ENCODE measurements at regions not wholly inside any gene's neighbourhood (a gene's known extent, or its start where the extent isn't known, plus 50 kb on each side); places are given as distances from the start of the nearest gene placed in this dataset.

- H3K27ac Mint-ChIP-seq = no peak overlapping the region
These were observed 91.2 kb upstream of the PRR16 start for GRCh38 chr5:120372899-120373298.

DNA sequence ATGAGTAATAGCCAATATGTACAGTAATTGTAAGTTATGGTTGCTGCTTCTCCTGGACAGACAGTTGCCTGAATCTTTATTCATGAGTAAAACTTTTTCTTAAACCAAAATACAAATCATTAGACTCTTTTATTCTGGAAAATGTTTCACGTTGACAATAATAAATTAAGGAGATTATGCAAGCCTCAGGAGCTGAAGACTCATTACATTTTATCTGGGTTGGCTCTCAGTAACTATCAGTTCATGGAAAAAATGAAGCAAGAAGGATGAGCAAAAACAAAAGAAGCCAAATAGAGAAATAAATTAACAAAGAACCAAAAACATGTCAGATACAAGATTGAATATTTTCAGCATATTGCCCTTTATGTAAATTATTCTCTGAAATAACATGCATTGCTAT lies 88.9 kb upstream of the PRR16 start:
- DNase-seq = no peak
- H3K4me1 Mint-ChIP-seq (ENCODE audit: low read depth) = no peaks in the 10 kb centered on the region
- intact Hi-C loops (cut with micrococcal nuclease) = no loop called here
- H3K9me3 Mint-ChIP-seq = peaks cover 16% of the 10 kb centered on the region
- H3K36me3 Mint-ChIP-seq = no peaks in the 10 kb centered on the region
- ChIA-PET CTCF (interaction anchor here (0.5 kb wide), 1 partner anchor 130 kb away, joined by 3 read pairs; no protein-coding TSS in a partner anchor), POLR2A (no interaction called here)
- H3K27ac Mint-ChIP-seq = no peak overlapping the region
- no peaks in the 10 kb centered on the region for H3K27me3 Mint-ChIP-seq
- H3K4me3 Mint-ChIP-seq = no peak overlapping the region

More at GRCh38 chr5:120372899-120373298, 91.2 kb upstream of the PRR16 start:
- Mint-ChIP-seq H3K36me3 (no peaks in the 10 kb centered on the region), H3K9me3 (peaks cover 4% of the 10 kb centered on the region), H3K27me3 (no peaks in the 10 kb centered on the region), H3K4me1 (ENCODE audit: low read depth) (no peaks in the 10 kb centered on the region), H3K4me3 (no peak overlapping the region)
- POLR2A ChIA-PET = no interaction called here
- intact Hi-C loops (cut with micrococcal nuclease) = no loop called here
- DNase-seq = no peak
- CTCF ChIA-PET = no interaction called here

DNA sequence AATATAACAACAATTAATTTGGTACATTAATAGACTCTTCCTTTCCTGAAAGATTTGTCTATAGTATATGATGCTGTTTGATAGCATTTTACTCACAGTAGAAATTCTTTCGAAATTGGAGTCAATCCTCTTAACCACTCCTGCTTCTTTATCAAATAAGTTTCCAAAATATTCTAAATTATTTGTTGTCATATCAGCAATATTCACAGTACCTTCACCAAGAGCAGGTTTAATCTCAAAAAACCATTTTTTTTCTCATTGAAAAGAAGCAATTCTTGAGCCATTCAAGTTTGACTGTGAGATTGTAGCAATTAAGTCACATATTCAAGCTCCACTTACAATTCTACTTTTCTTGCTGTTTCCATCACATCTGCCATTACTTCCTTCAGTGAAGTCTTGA lies 83.5 kb upstream of the PRR16 start:
- POLR2A ChIA-PET = no interaction called here
- Mint-ChIP-seq H3K36me3 (no peaks in the 10 kb centered on the region), H3K27me3 (no peaks in the 10 kb centered on the region), H3K9me3 (peaks cover 17% of the 10 kb centered on the region), H3K4me3 (no peak overlapping the region), H3K4me1 (ENCODE audit: low read depth) (no peaks in the 10 kb centered on the region), H3K27ac (no peak overlapping the region)
- DNase-seq = no peak
- intact Hi-C loops (cut with micrococcal nuclease) = no loop called here
- CTCF ChIA-PET = no interaction called here

GRCh38 chr5:120382833-120383232 lies 81.3 kb upstream of the PRR16 start:
- intact Hi-C loops (cut with micrococcal nuclease) = no loop called here

DNA sequence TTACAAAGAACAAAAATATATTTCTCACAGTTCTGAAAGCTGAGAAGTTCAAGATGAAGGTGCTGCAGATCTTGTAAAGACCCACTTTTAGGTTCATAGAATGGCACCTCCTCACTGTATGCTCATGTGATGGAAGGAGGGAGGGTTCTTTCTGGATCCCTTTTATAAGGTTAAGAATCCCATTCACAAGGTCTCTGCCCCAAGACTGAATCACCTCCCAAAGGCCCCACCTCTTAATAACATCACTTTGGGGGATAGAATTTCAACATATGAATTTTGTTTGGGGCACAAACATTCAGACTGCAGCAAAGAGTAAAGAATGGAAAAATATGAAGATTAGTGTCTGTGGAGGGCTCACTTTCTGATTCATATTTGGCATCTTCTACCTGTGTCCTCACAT lies 77.1 kb upstream of the PRR16 start:
- no peaks in the 10 kb centered on the region for H3K27me3 Mint-ChIP-seq
- intact Hi-C loops (cut with micrococcal nuclease) = no loop called here
- H3K27ac Mint-ChIP-seq = no peak overlapping the region
- DNase-seq = no peak
- H3K4me1 Mint-ChIP-seq (ENCODE audit: low read depth) = no peaks in the 10 kb centered on the region
- H3K4me3 Mint-ChIP-seq = no peak overlapping the region
- ChIA-PET CTCF (no interaction called here), POLR2A (no interaction called here)
- no peaks in the 10 kb centered on the region for H3K36me3 Mint-ChIP-seq
- no peaks in the 10 kb centered on the region for H3K9me3 Mint-ChIP-seq

More at GRCh38 chr5:120382833-120383232, 81.3 kb upstream of the PRR16 start:
- Mint-ChIP-seq H3K9me3 (peaks cover 14% of the 10 kb centered on the region), H3K4me1 (ENCODE audit: low read depth) (no peaks in the 10 kb centered on the region), H3K27me3 (no peaks in the 10 kb centered on the region), H3K36me3 (no peaks in the 10 kb centered on the region), H3K4me3 (no peak overlapping the region), H3K27ac (no peak overlapping the region)
- no peak for DNase-seq
- POLR2A ChIA-PET = no interaction called here
- CTCF ChIA-PET = no interaction called here

- H3K4me3 Mint-ChIP-seq = no peak overlapping the region
- intact Hi-C loops (cut with micrococcal nuclease) = no loop called here
- H3K36me3 Mint-ChIP-seq = no peaks in the 10 kb centered on the region
- ChIA-PET CTCF (no interaction called here), POLR2A (no interaction called here)
- DNase-seq = no peak
- H3K9me3 Mint-ChIP-seq = no peaks in the 10 kb centered on the region
- no peak overlapping the region for H3K27ac Mint-ChIP-seq
- H3K4me1 Mint-ChIP-seq (ENCODE audit: low read depth) = no peaks in the 10 kb centered on the region
- H3K27me3 Mint-ChIP-seq = no peaks in the 10 kb centered on the region
These were observed 75.9 kb upstream of the PRR16 start for GRCh38 chr5:120388016-120388781.

- H3K27ac Mint-ChIP-seq = no peak overlapping the region
- no peaks in the 10 kb centered on the region for H3K27me3 Mint-ChIP-seq
- CTCF ChIA-PET = no interaction called here
- H3K9me3 Mint-ChIP-seq = peaks cover 7% of the 10 kb centered on the region
- POLR2A ChIA-PET = no interaction called here
- H3K4me3 Mint-ChIP-seq = no peak overlapping the region
- intact Hi-C loops (cut with micrococcal nuclease) = no loop called here
- no peaks in the 10 kb centered on the region for H3K36me3 Mint-ChIP-seq
- H3K4me1 Mint-ChIP-seq (ENCODE audit: low read depth) = no peaks in the 10 kb centered on the region
- no peak for DNase-seq
These were observed 69.8 kb upstream of the PRR16 start for GRCh38 chr5:120394259-120394658.

GRCh38 chr5:120396186-120396585 lies 67.9 kb upstream of the PRR16 start:
- CTCF ChIA-PET = no interaction called here
- Mint-ChIP-seq H3K27me3 (no peaks in the 10 kb centered on the region), H3K4me3 (no peak overlapping the region), H3K27ac (no peak overlapping the region), H3K36me3 (no peaks in the 10 kb centered on the region), H3K4me1 (ENCODE audit: low read depth) (no peaks in the 10 kb centered on the region), H3K9me3 (peaks cover 7% of the 10 kb centered on the region)
- no peak for DNase-seq
- POLR2A ChIA-PET = no interaction called here
- intact Hi-C loops (cut with micrococcal nuclease) = no loop called here

GRCh38 chr5:120400356-120400755 lies 63.7 kb upstream of the PRR16 start:
- Mint-ChIP-seq H3K9me3 (peaks cover 3% of the 10 kb centered on the region), H3K4me3 (no peak overlapping the region), H3K36me3 (no peaks in the 10 kb centered on the region), H3K27me3 (no peaks in the 10 kb centered on the region), H3K4me1 (ENCODE audit: low read depth) (no peaks in the 10 kb centered on the region), H3K27ac (no peak overlapping the region)
- POLR2A ChIA-PET = no interaction called here
- DNase-seq = no peak
- CTCF ChIA-PET = no interaction called here
- intact Hi-C loops (cut with micrococcal nuclease) = no loop called here

DNA sequence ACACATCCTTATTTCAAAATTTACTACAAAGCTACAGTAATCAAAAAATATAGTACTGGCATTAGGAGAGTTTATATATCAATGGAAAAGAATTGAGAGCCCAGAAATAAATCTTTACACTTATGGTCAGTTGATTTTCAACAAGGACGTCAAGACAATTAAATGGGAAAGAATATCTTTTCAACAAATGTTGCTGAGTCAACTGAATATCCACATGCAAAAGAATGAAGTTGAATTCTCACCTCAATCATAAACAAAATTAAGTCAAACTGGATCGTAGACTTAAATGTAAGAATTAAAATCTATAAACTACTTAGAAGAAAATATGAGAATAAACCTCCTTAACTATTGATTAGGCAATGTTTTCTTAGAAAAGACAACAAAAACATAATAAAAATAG lies 61.5 kb upstream of the PRR16 start:
- Mint-ChIP-seq H3K4me3 (no peak overlapping the region), H3K9me3 (peaks cover 3% of the 10 kb centered on the region), H3K4me1 (ENCODE audit: low read depth) (no peaks in the 10 kb centered on the region), H3K27ac (no peak overlapping the region), H3K27me3 (no peaks in the 10 kb centered on the region), H3K36me3 (no peaks in the 10 kb centered on the region)
- no peak for DNase-seq
- POLR2A ChIA-PET = no interaction called here
- intact Hi-C loops (cut with micrococcal nuclease) = no loop called here
- CTCF ChIA-PET = no interaction called here

GRCh38 chr5:120405286-120405864 lies 58.7 kb upstream of the PRR16 start:
- ChIA-PET POLR2A (no interaction called here), CTCF (no interaction called here)
- H3K36me3 Mint-ChIP-seq = no peaks in the 10 kb centered on the region
- no peaks in the 10 kb centered on the region for H3K27me3 Mint-ChIP-seq
- no peak overlapping the region for H3K27ac Mint-ChIP-seq
- no peak overlapping the region for H3K4me3 Mint-ChIP-seq
- H3K9me3 Mint-ChIP-seq = no peaks in the 10 kb centered on the region
- H3K4me1 Mint-ChIP-seq (ENCODE audit: low read depth) = no peaks in the 10 kb centered on the region
- DNase-seq = no peak
- intact Hi-C loops (cut with micrococcal nuclease) = no loop called here

GRCh38 chr5:120405923-120406322 lies 58.2 kb upstream of the PRR16 start:
- POLR2A ChIA-PET = no interaction called here

DNA sequence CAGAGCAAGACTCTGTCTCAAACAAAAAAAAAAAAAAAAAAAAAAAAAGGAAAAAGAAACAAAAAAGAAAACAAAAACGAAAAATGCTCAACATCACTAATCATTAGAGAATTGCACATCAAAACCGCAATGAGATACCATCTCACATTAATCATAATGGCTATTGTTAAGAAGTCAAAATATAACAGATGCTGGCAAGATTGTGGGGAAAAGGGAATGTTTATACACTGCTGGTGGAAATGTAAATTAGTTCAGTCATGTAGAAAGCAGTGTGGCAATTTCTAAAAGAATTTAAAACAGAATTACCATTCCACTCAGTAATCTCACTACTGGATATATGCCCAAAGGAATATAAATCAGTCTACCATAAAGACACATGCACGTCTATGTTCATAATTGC lies 50.4 kb upstream of the PRR16 start:
- DNase-seq = no peak
- intact Hi-C loops (cut with micrococcal nuclease) = no loop called here

More at GRCh38 chr5:120405923-120406322, 58.2 kb upstream of the PRR16 start:
- Mint-ChIP-seq H3K27ac (no peak overlapping the region), H3K9me3 (no peaks in the 10 kb centered on the region), H3K4me3 (no peak overlapping the region), H3K27me3 (no peaks in the 10 kb centered on the region), H3K36me3 (no peaks in the 10 kb centered on the region), H3K4me1 (ENCODE audit: low read depth) (no peaks in the 10 kb centered on the region)
- intact Hi-C loops (cut with micrococcal nuclease) = no loop called here
- no peak for DNase-seq
- CTCF ChIA-PET = no interaction called here

More for the DNA sequence above, 50.4 kb upstream of the PRR16 start:
- ChIA-PET POLR2A (no interaction called here), CTCF (no interaction called here)
- Mint-ChIP-seq H3K27ac (no peak overlapping the region), H3K4me3 (no peak overlapping the region), H3K27me3 (no peaks in the 10 kb centered on the region), H3K4me1 (ENCODE audit: low read depth) (no peaks in the 10 kb centered on the region), H3K9me3 (peaks cover 4% of the 10 kb centered on the region), H3K36me3 (no peaks in the 10 kb centered on the region)
